Liver (tissue), 3 donors: ENCODE measurements at regions not wholly inside any gene's neighbourhood (a gene's known extent, or its start where the extent isn't known, plus 50 kb on each side); places are given as distances from the start of the nearest gene placed in this dataset.
"Not testable (repeated sequence)": the region's sequence is repeated elsewhere in the genome, so short reads cannot be mapped to it uniquely, and the experiment has no call there.

Source experiments
- CTCF ChIP-seq: fragments of 150-350 bp; IDR thresholded peaks from 2 replicates; pipeline ENCODE4 v1.5.1; 2017; ENCODE audit warnings: improper control_type of control experiment, low read depth, low read length; ENCODE audit not compliant: missing input control
- RAD21 ChIP-seq, 2 donors: IDR thresholded peaks; 2 replicates each; pipeline ENCODE4 v1.6.1; 2016; ENCODE audit warnings: antibody characterized with exemption in 2 of 2, mild to moderate bottlenecking in 2 of 2
- REST ChIP-seq: IDR thresholded peaks from 2 replicates; pipeline ENCODE4 v1.6.1; 2016; ENCODE audit warnings: antibody characterized with exemption, mild to moderate bottlenecking
- SP1 ChIP-seq: IDR thresholded peaks from 2 replicates; pipeline ENCODE4 v1.6.1; 2018; ENCODE audit warnings: antibody characterized with exemption, mild to moderate bottlenecking
- donor health status: healthy.
- donor health status: healthy.

- not testable (repeated sequence) for TF ChIP-seq REST; CTCF; RAD21 (IDR thresholded peaks at IDR 0.05); SP1
Measured at GRCh38 chr1:146387750-146388469, 159.1 kb upstream of the NOTCH2NLA start.
